Caki2 (cell line): ENCODE measurements at regions not wholly inside any gene's neighbourhood (a gene's known extent, or its start where the extent isn't known, plus 50 kb on each side); places are given as distances from the start of the nearest gene placed in this dataset.

Source experiments
- DNase-seq: peaks from one replicate; pipeline ENCODE4 v3.0.0-alpha.2; 2015; ENCODE audit warnings: low read depth
- in situ Hi-C: cut with HindIII; loops from 2 replicates; pipeline ENCODE4 v1.10.0; 2016; ENCODE audit warnings: low sequenced_read_pairs, low pct_unique_long_range_greater_than_20kb, mixed read lengths

GRCh38 chr3:165283328-165283727 lies 87.1 kb upstream of the SLITRK3 start:
- in situ Hi-C loops: no loop called here
- DNase-seq: no peak

- DNase-seq: peak; percentile 5
- in situ Hi-C loops: no loop called here
These were observed 83.3 kb upstream of the SLITRK3 start for GRCh38 chr3:165279471-165279870.

- in situ Hi-C loops: no loop called here
- no peak for DNase-seq
These were observed 77.2 kb upstream of the SLITRK3 start for GRCh38 chr3:165273411-165273810.

GRCh38 chr3:165259541-165260193 lies 63.5 kb upstream of the SLITRK3 start:
- in situ Hi-C loops: no loop called here
- DNase-seq: peak; percentile 28

- in situ Hi-C loops: no loop called here
- peak; percentile 25 for DNase-seq
These were observed 60.4 kb upstream of the SLITRK3 start for GRCh38 chr3:165256554-165257065.

- in situ Hi-C loops: no loop called here
- DNase-seq: peak; percentile 69
These were observed 58.6 kb upstream of the SLITRK3 start for GRCh38 chr3:165254812-165255211.
